ENCODE measurements at regions not wholly inside any gene's neighbourhood (a gene's known extent, or its start where the extent isn't known, plus 50 kb on each side); places are given as distances from the start of the nearest gene placed in this dataset.

GRCh38 chr14:22213120-22213519 is 375.9 kb downstream of the DAD1 start:
- CTCF ChIA-PET: interaction anchor here (0.6 to 0.7 kb wide), 2 partner anchors 117 to 252 kb away, joined by 3 to 8 read pairs; no protein-coding TSS in a partner anchor
- Histone ChIP-seq H3K4me2 (no peak overlapping the region), H3K9me2 (ENCODE audit: insufficient read depth) (no peaks in the 10 kb centered on the region), H3K4me1 (replicated peaks; ENCODE audit: insufficient read depth) (peaks cover 9% of the 10 kb centered on the region; the same call in 1 of the 2 replicates), H3K27ac (no peak overlapping the region), H3K4me3 (no peak overlapping the region), H3K36me3 (ENCODE audit: low read depth) (no peaks in the 10 kb centered on the region), H3K27me3 (ENCODE audit: insufficient read depth, low read depth) (no peaks in the 10 kb centered on the region), H3K9me3 (ENCODE audit: insufficient read depth, low read depth) (peaks cover 3% of the 10 kb centered on the region; the same call in 1 of the 2 replicates), H2AFZ (no peak overlapping the region), H4K20me1 (ENCODE audit: insufficient read depth) (no peaks in the 10 kb centered on the region), H3F3A (ENCODE audit: insufficient read depth, low read depth) (no peaks in the 10 kb centered on the region), H3K79me2 (ENCODE audit: low read depth) (no peaks in the 10 kb centered on the region)
- TF ChIP-seq CTCF (conservative IDR thresholded peaks at IDR 0.05) (no peak), EZH2 (IDR thresholded peaks at IDR 0.05; ENCODE audit: low read depth) (no peak)
- POLR2A ChIA-PET (ENCODE audit: unreplicated experiment): no interaction called here
- peak in 1 of 2 experiments; percentile 73 for DNase-seq
- BruUV-seq (replicated peaks): no TSS peak
- intact Hi-C loops (cut with micrococcal nuclease; ENCODE audit: unreplicated experiment): no loop called here

GRCh38 chr14:22210906-22211305 is 378.1 kb downstream of the DAD1 start:
- POLR2A ChIA-PET (ENCODE audit: unreplicated experiment): no interaction called here
- Histone ChIP-seq H3K27ac (no peak overlapping the region), H2AFZ (no peak overlapping the region), H3K4me3 (no peak overlapping the region), H3K27me3 (ENCODE audit: insufficient read depth, low read depth) (no peaks in the 10 kb centered on the region), H3K4me2 (no peak overlapping the region), H4K20me1 (ENCODE audit: insufficient read depth) (no peaks in the 10 kb centered on the region), H3K4me1 (replicated peaks; ENCODE audit: insufficient read depth) (peaks cover 9% of the 10 kb centered on the region; the same call in 1 of the 2 replicates), H3K36me3 (ENCODE audit: low read depth) (no peaks in the 10 kb centered on the region), H3K9me2 (ENCODE audit: insufficient read depth) (no peaks in the 10 kb centered on the region), H3F3A (ENCODE audit: insufficient read depth, low read depth) (no peaks in the 10 kb centered on the region), H3K79me2 (ENCODE audit: low read depth) (no peaks in the 10 kb centered on the region), H3K9me3 (ENCODE audit: insufficient read depth, low read depth) (peaks cover 3% of the 10 kb centered on the region; the same call in 1 of the 2 replicates)
- no peak for DNase-seq
- CTCF ChIA-PET: no interaction called here
- BruUV-seq (replicated peaks): no TSS peak
- intact Hi-C loops (cut with micrococcal nuclease; ENCODE audit: unreplicated experiment): no loop called here
- TF ChIP-seq CTCF (conservative IDR thresholded peaks at IDR 0.05) (no peak), EZH2 (IDR thresholded peaks at IDR 0.05; ENCODE audit: low read depth) (no peak)

GRCh38 chr14:22210026-22210425 is 379.0 kb downstream of the DAD1 start:
- H3K4me2 ChIP-seq: no peak overlapping the region
- CTCF ChIA-PET: no interaction called here
- no peaks in the 10 kb centered on the region for H3K9me3 ChIP-seq (ENCODE audit: insufficient read depth, low read depth)
- intact Hi-C loops (cut with micrococcal nuclease; ENCODE audit: unreplicated experiment): no loop called here
- H2AFZ ChIP-seq: no peak overlapping the region
- H3K27ac ChIP-seq: no peak overlapping the region
- no peak overlapping the region for H3K4me3 ChIP-seq
- TF ChIP-seq CTCF (conservative IDR thresholded peaks at IDR 0.05): no peak
- TF ChIP-seq EZH2 (IDR thresholded peaks at IDR 0.05; ENCODE audit: low read depth): no peak
- no peaks in the 10 kb centered on the region for H3K79me2 ChIP-seq (ENCODE audit: low read depth)
- H3K4me1 ChIP-seq (replicated peaks; ENCODE audit: insufficient read depth): peaks cover 9% of the 10 kb centered on the region; the same call in 1 of the 2 replicates
- no peaks in the 10 kb centered on the region for H4K20me1 ChIP-seq (ENCODE audit: insufficient read depth)
- DNase-seq: no peak
- BruUV-seq (replicated peaks): no TSS peak
- H3K36me3 ChIP-seq (ENCODE audit: low read depth): no peaks in the 10 kb centered on the region
- no peaks in the 10 kb centered on the region for H3K27me3 ChIP-seq (ENCODE audit: insufficient read depth, low read depth)
- H3F3A ChIP-seq (ENCODE audit: insufficient read depth, low read depth): no peaks in the 10 kb centered on the region
- H3K9me2 ChIP-seq (ENCODE audit: insufficient read depth): no peaks in the 10 kb centered on the region
- POLR2A ChIA-PET (ENCODE audit: unreplicated experiment): no interaction called here

Measured in PC-9 (cell line).